ENCODE measurements at regions not wholly inside any gene's neighbourhood (a gene's known extent, or its start where the extent isn't known, plus 50 kb on each side); places are given as distances from the start of the nearest gene placed in this dataset.

GRCh38 chr3:67227030-67227429 is 228.9 kb downstream of the KBTBD8 start:
- TF ChIP-seq, protein P1, sequence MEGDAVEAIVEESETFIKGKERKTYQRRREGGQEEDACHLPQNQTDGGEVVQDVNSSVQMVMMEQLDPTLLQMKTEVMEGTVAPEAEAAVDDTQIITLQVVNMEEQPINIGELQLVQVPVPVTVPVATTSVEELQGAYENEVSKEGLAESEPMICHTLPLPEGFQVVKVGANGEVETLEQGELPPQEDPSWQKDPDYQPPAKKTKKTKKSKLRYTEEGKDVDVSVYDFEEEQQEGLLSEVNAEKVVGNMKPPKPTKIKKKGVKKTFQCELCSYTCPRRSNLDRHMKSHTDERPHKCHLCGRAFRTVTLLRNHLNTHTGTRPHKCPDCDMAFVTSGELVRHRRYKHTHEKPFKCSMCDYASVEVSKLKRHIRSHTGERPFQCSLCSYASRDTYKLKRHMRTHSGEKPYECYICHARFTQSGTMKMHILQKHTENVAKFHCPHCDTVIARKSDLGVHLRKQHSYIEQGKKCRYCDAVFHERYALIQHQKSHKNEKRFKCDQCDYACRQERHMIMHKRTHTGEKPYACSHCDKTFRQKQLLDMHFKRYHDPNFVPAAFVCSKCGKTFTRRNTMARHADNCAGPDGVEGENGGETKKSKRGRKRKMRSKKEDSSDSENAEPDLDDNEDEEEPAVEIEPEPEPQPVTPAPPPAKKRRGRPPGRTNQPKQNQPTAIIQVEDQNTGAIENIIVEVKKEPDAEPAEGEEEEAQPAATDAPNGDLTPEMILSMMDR (conservative IDR thresholded peaks at IDR 0.05; ENCODE audit: low read depth, low read length) = no peak
- no peak for TF ChIP-seq EZH2 (IDR thresholded peaks at IDR 0.05; ENCODE audit: low read length, unreplicated experiment)

Measured in PC-3 (cell line).